AG04450 (cell line): ENCODE measurements at regions not wholly inside any gene's neighbourhood (a gene's known extent, or its start where the extent isn't known, plus 50 kb on each side); places are given as distances from the start of the nearest gene placed in this dataset.

Experiments
- CTCF ChIA-PET: fragments of 300-600, 350-600 bp; formaldehyde crosslinking; extraction: SDS; loops from one replicate; lab custom pipeline; 2022; ENCODE audit warnings: antibody characterized with exemption, inconsistent platforms; lab: Charles Lee
- POLR2A ChIA-PET: fragments of 350-600 bp; formaldehyde crosslinking; extraction: SDS; loops from one replicate; lab custom pipeline; 2021; ENCODE audit warnings: antibody characterized with exemption, inconsistent platforms; lab: Yijun Ruan, JAX
- DNase-seq: peaks from one replicate; pipeline ENCODE4 v3.0.0-alpha.2; 2011; ENCODE audit warnings: low read depth, low spot score
- H3K27ac ChIP-seq: one replicate; pipeline ENCODE4 v1.5.1; 2012; ENCODE audit warnings: low read depth, low read length, control low read depth
- H3K27me3 ChIP-seq: one replicate; pipeline ENCODE4 v1.6.0; 2012; ENCODE audit warnings: low read length; ENCODE audit not compliant: control insufficient read depth, insufficient read depth
- H3K4me3 ChIP-seq: 2 replicates; pipeline ENCODE4 v1.5.1; 2011; ENCODE audit warnings: mild to moderate bottlenecking, low read depth, low read length, control low read depth
- H3K9me3 ChIP-seq: 2 replicates; pipeline ENCODE4 v1.5.1; 2012; ENCODE audit warnings: low read length; ENCODE audit not compliant: control insufficient read depth, insufficient read depth
- CTCF ChIP-seq: IDR thresholded peaks from 2 replicates; pipeline ENCODE4 v1.5.1; 2011; ENCODE audit warnings: low read depth, low read length, control low read depth, inconsistent platforms

GRCh38 chr20:12833861-12834260 lies 174.9 kb upstream of the SPTLC3 start:
- TF ChIP-seq CTCF: no peak

GRCh38 chr20:12835999-12836398 lies 172.8 kb upstream of the SPTLC3 start:
- Histone ChIP-seq H3K9me3 (no peaks in the 10 kb centered on the region), H3K4me3 (no peak overlapping the region), H3K27ac (no peak overlapping the region), H3K27me3 (no peaks in the 10 kb centered on the region)
- no peak for DNase-seq
- TF ChIP-seq CTCF: no peak
- ChIA-PET POLR2A (no interaction called here), CTCF (no interaction called here)

More at GRCh38 chr20:12833861-12834260, 174.9 kb upstream of the SPTLC3 start:
- DNase-seq: no peak
- ChIA-PET CTCF (no interaction called here), POLR2A (no interaction called here)
- Histone ChIP-seq H3K4me3 (no peak overlapping the region), H3K27me3 (no peaks in the 10 kb centered on the region), H3K27ac (no peak overlapping the region), H3K9me3 (no peaks in the 10 kb centered on the region)

GRCh38 chr20:12837646-12838045 lies 171.1 kb upstream of the SPTLC3 start:
- H3K4me3 ChIP-seq: no peak overlapping the region
- H3K27ac ChIP-seq: no peak overlapping the region
- TF ChIP-seq CTCF: no peak
- no peak for DNase-seq
- no peaks in the 10 kb centered on the region for H3K9me3 ChIP-seq
- CTCF ChIA-PET: no interaction called here
- POLR2A ChIA-PET: no interaction called here
- no peaks in the 10 kb centered on the region for H3K27me3 ChIP-seq

- ChIA-PET CTCF (no interaction called here), POLR2A (no interaction called here)
Observed at GRCh38 chr20:12838261-12838866, 170.4 kb upstream of the SPTLC3 start.

More at GRCh38 chr20:12838261-12838866, 170.4 kb upstream of the SPTLC3 start:
- no peak overlapping the region for H3K27ac ChIP-seq
- 0 out of 2 replicates have a peak, but pooled peaks have one; percentile 6 for TF ChIP-seq CTCF
- DNase-seq: no peak
- no peak overlapping the region for H3K4me3 ChIP-seq
- no peaks in the 10 kb centered on the region for H3K9me3 ChIP-seq
- no peaks in the 10 kb centered on the region for H3K27me3 ChIP-seq
